ENCODE measurements at regions not wholly inside any gene's neighbourhood (a gene's known extent, or its start where the extent isn't known, plus 50 kb on each side); places are given as distances from the start of the nearest gene placed in this dataset.

DNA sequence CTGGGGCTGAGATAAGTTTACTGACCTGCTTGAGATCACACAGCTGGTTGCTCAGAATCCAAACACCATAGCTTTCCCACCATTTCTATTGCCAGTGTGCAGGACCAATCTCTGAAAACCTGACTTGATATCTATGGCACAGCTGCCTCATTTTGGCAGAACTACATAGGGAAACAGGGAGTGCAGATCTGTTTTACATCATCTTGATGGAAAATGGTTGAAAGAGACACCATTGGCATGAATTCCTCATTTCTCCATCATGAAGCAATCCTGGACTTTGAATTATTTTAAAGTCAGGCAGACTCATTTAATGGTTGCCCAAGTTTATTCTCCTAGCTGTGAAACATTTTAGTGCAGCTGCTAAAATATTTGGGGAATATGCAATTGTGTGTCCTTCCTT is 1628.2 kb upstream of the SLC10A2 start:
- TF ChIP-seq REST (IDR thresholded peaks at IDR 0.05; ENCODE audit: low read depth) (no peak), CREB1 (IDR thresholded peaks at IDR 0.05; ENCODE audit: low read depth) (no peak), CEBPB (IDR thresholded peaks at IDR 0.05) (no peak), MAX (IDR thresholded peaks at IDR 0.05) (no peak), YY1 (IDR thresholded peaks at IDR 0.05; ENCODE audit: low read depth) (no peak), EGR1 (IDR thresholded peaks at IDR 0.05) (no peak), NFIC (IDR thresholded peaks at IDR 0.05) (no peak), EP300 (IDR thresholded peaks at IDR 0.05; ENCODE audit: borderline replicate concordance) (no peak), FOXM1 (IDR thresholded peaks at IDR 0.05; ENCODE audit: borderline replicate concordance, low read depth) (no peak), TCF12 (IDR thresholded peaks at IDR 0.05; ENCODE audit: low read depth) (no peak), USF1 (IDR thresholded peaks at IDR 0.05) (no peak), TEAD4 (IDR thresholded peaks at IDR 0.05) (no peak)
